Caco-2 (cell line): ENCODE measurements at regions not wholly inside any gene's neighbourhood (a gene's known extent, or its start where the extent isn't known, plus 50 kb on each side); places are given as distances from the start of the nearest gene placed in this dataset.

Experiments used
- BruUV-seq: library from RNA; stranded (reverse); fragments of 400-500 nt; replicated peaks from 2 replicates; lab custom pipeline; 2021; lab: Mats Ljungman, UMichigan
- CTCF ChIA-PET: fragments of 300-600 bp; sonication (Branson Sonifier 250); formaldehyde crosslinking; loops from one replicate; lab custom pipeline; 2022; ENCODE audit warnings: antibody characterized with exemption; lab: Charles Lee
- POLR2A ChIA-PET: fragments of 300-600 bp; sonication (Branson Sonifier 250); formaldehyde crosslinking; loops from one replicate; lab custom pipeline; 2022; ENCODE audit warnings: antibody characterized with exemption; lab: Charles Lee
- DNase-seq, 2 experiments: peaks; one replicate each; pipeline versions ENCODE4 v3.0.0 to v3.0.0-alpha.2; 2020 to 2022
- H3K27me3 ChIP-seq: replicated peaks from 2 replicates; pipeline ENCODE4 v1.6.0; 2011; ENCODE audit warnings: low read length; ENCODE audit not compliant: control insufficient read depth, insufficient read depth
- H3K36me3 ChIP-seq: 2 replicates; pipeline ENCODE4 v1.5.1; 2011; ENCODE audit warnings: low read length; ENCODE audit not compliant: control insufficient read depth, insufficient read depth
- H3K4me1 ChIP-seq: fragments of 250-450 bp; sonication (Bioruptor Pico); 2 replicates; pipeline ENCODE4 v1.5.1; 2020; ENCODE audit warnings: mild to moderate bottlenecking
- H3K4me3 ChIP-seq: 2 replicates; pipeline ENCODE4 v1.5.1; 2011; ENCODE audit warnings: low read depth, mild to moderate bottlenecking, control low read depth, low read length
- H3K9me3 ChIP-seq: fragments of 250-450 bp; sonication (Bioruptor Pico); 2 replicates; pipeline ENCODE4 v1.5.1; 2020; ENCODE audit warnings: mild to moderate bottlenecking, moderate library complexity
- H3K27ac Mint-ChIP-seq: one replicate; pipeline ENCODE4 v1.8.0; 2022; ENCODE audit warnings: mixed read lengths; ENCODE audit not compliant: unreplicated experiment
- H3K27me3 Mint-ChIP-seq: one replicate; pipeline ENCODE4 v1.8.0; 2022; ENCODE audit warnings: mixed read lengths; ENCODE audit not compliant: insufficient read depth, unreplicated experiment
- H3K36me3 Mint-ChIP-seq: one replicate; pipeline ENCODE4 v1.8.0; 2022; ENCODE audit warnings: mild to moderate bottlenecking, mixed read lengths; ENCODE audit not compliant: insufficient read depth, unreplicated experiment
- H3K4me1 Mint-ChIP-seq: one replicate; pipeline ENCODE4 v1.8.0; 2022; ENCODE audit warnings: low read depth, mixed read lengths; ENCODE audit not compliant: unreplicated experiment
- H3K4me3 Mint-ChIP-seq: one replicate; pipeline ENCODE4 v1.8.0; 2022; ENCODE audit warnings: mild to moderate bottlenecking, moderate library complexity, mixed read lengths; ENCODE audit not compliant: unreplicated experiment
- H3K9me3 Mint-ChIP-seq: one replicate; pipeline ENCODE4 v1.8.0; 2022; ENCODE audit warnings: mixed read lengths; ENCODE audit not compliant: unreplicated experiment
- intact Hi-C: fragments of 100-400 bp; cut with micrococcal nuclease; formaldehyde crosslinking; loops from one replicate; pipeline ENCODE4 v1.10.0; 2022; ENCODE audit not compliant: unreplicated experiment
- TF ChIP-seq, protein P1 (sequence below), 2 experiments: fragments of 200-600 bp in 1 of 2; IDR thresholded peaks; 1 replicate in 1 of 2; 2 replicates in 1 of 2; pipeline versions ENCODE4 v1.5.1 to v1.8.0; 2011 to 2022; ENCODE audit warnings: antibody characterized with exemption in 1 of 2, control low read depth in 1 of 2, inconsistent platforms in 1 of 2, low read depth in 1 of 2, low read length in 1 of 2, mild to moderate bottlenecking in 1 of 2, moderate library complexity in 1 of 2; ENCODE audit not compliant: insufficient read depth in 1 of 2, severe bottlenecking in 1 of 2, unreplicated experiment in 1 of 2

DNA sequence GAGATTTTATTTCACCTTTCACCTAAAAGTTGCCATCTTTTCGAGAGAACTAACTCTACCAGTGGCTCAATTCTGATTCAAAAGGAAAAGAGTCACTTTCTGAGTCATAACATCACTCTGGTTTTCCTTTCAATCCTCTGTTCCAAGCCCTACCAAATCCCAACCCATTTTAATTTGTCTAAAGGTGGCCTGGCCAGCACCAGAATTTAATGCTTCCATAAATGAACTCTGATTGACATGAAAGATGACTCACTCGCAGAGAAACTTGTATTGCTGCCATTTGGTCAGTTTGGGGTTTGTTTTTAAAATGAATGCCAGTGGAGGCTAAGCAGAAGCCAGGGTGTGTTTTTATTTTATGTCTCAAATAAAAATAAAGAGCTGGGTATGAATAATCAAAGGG lies 117.4 kb upstream of the SOX5 start:
- no peak for DNase-seq
- H3K27ac Mint-ChIP-seq: no peak overlapping the region
- ChIA-PET POLR2A (no interaction called here), CTCF (no interaction called here)
- Histone ChIP-seq H3K36me3 (no peaks in the 10 kb centered on the region; the same call in 1 of the 2 replicates), H3K4me1 (peaks cover 18% of the 10 kb centered on the region), H3K9me3 (no peaks in the 10 kb centered on the region), H3K27me3 (no peaks in the 10 kb centered on the region), H3K4me3 (no peak overlapping the region)
- H3K27me3 Mint-ChIP-seq: no peaks in the 10 kb centered on the region
- peaks cover 20% of the 10 kb centered on the region for H3K4me1 Mint-ChIP-seq
- BruUV-seq: no TSS peak
- H3K9me3 Mint-ChIP-seq: no peaks in the 10 kb centered on the region
- intact Hi-C loops: no loop called here
- no peaks in the 10 kb centered on the region for H3K36me3 Mint-ChIP-seq
- TF ChIP-seq, protein P1, sequence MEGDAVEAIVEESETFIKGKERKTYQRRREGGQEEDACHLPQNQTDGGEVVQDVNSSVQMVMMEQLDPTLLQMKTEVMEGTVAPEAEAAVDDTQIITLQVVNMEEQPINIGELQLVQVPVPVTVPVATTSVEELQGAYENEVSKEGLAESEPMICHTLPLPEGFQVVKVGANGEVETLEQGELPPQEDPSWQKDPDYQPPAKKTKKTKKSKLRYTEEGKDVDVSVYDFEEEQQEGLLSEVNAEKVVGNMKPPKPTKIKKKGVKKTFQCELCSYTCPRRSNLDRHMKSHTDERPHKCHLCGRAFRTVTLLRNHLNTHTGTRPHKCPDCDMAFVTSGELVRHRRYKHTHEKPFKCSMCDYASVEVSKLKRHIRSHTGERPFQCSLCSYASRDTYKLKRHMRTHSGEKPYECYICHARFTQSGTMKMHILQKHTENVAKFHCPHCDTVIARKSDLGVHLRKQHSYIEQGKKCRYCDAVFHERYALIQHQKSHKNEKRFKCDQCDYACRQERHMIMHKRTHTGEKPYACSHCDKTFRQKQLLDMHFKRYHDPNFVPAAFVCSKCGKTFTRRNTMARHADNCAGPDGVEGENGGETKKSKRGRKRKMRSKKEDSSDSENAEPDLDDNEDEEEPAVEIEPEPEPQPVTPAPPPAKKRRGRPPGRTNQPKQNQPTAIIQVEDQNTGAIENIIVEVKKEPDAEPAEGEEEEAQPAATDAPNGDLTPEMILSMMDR (IDR thresholded peaks at IDR 0.05; ENCODE audit: insufficient read depth in 1 of 2, low read depth in 1 of 2, low read length in 1 of 2, severe bottlenecking in 1 of 2, unreplicated experiment in 1 of 2): no peak
- no peak overlapping the region for H3K4me3 Mint-ChIP-seq

DNA sequence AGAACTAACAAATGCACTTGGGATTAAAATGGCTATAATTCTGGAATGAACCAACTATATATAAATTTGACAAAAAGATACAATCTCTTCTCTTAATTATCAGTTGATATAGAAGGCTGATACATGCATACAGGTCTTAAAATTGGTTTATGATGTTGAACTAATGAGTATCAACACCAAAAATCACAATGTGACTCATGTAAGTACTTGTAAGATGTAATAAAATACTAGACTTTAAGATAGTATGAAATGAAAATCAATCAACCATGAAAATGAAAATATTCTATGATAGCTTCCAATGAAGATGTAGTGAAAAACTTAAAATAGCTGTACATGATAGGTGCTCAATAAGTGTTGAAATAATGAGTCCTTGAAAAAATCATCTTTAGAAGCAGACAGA lies 116.6 kb upstream of the SOX5 start:
- Mint-ChIP-seq H3K27ac (no peak overlapping the region), H3K27me3 (no peaks in the 10 kb centered on the region), H3K4me3 (no peak overlapping the region), H3K4me1 (peaks cover 20% of the 10 kb centered on the region), H3K36me3 (no peaks in the 10 kb centered on the region), H3K9me3 (no peaks in the 10 kb centered on the region)
- Histone ChIP-seq H3K4me1 (peaks cover 18% of the 10 kb centered on the region), H3K27me3 (no peaks in the 10 kb centered on the region), H3K36me3 (no peaks in the 10 kb centered on the region; the same call in 1 of the 2 replicates), H3K4me3 (no peak overlapping the region), H3K9me3 (no peaks in the 10 kb centered on the region)
- BruUV-seq: no TSS peak
- intact Hi-C loops: no loop called here
- POLR2A ChIA-PET: no interaction called here
- DNase-seq: no peak
- TF ChIP-seq, protein P1 (IDR thresholded peaks at IDR 0.05; ENCODE audit: insufficient read depth in 1 of 2, low read depth in 1 of 2, low read length in 1 of 2, severe bottlenecking in 1 of 2, unreplicated experiment in 1 of 2): no peak
- CTCF ChIA-PET: no interaction called here

DNA sequence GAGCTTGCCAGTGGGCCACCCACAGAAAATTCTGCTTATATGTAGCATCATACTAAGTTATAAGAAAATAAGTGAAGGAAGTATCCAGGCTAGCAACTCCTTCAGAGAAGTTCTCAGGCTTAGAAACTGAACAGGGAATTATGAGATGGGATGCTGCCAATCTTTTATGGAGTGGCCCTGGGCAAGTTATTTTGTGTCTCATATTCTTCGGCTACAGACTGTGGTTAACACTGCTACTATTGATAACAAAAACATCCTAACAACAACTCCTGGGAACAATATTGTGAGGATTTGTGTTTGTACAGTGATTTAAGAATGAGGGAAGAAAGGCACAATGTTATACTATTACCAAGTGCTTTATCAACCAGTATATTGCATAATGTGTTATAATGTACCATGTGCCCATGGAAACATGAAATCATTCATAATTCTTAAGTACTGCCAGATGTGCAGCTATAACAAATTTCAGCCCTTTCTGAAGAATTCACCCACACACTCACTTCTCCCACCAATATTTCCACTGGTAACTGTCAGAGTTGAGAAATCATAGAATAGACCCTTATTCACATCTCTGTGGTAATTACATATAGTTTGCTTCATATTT lies 113.3 kb upstream of the SOX5 start:
- Mint-ChIP-seq H3K4me3 (no peak overlapping the region), H3K4me1 (no peaks in the 10 kb centered on the region), H3K36me3 (no peaks in the 10 kb centered on the region), H3K27me3 (no peaks in the 10 kb centered on the region), H3K27ac (no peak overlapping the region), H3K9me3 (no peaks in the 10 kb centered on the region)
- no peaks in the 10 kb centered on the region for H3K4me1 ChIP-seq
- H3K9me3 ChIP-seq: no peaks in the 10 kb centered on the region
- ChIA-PET POLR2A (no interaction called here), CTCF (no interaction called here)
- intact Hi-C loops: no loop called here
- no peak overlapping the region for H3K4me3 ChIP-seq
- BruUV-seq: no TSS peak
- TF ChIP-seq, protein P1 (IDR thresholded peaks at IDR 0.05; ENCODE audit: insufficient read depth in 1 of 2, low read depth in 1 of 2, low read length in 1 of 2, severe bottlenecking in 1 of 2, unreplicated experiment in 1 of 2): no peak
- H3K36me3 ChIP-seq: no peaks in the 10 kb centered on the region; the same call in 1 of the 2 replicates
- no peak for DNase-seq
- H3K27me3 ChIP-seq: no peaks in the 10 kb centered on the region
